KMS-11 (cell line): ENCODE measurements at regions not wholly inside any gene's neighbourhood (a gene's known extent, or its start where the extent isn't known, plus 50 kb on each side); places are given as distances from the start of the nearest gene placed in this dataset.

Experiments used
- H2AFZ ChIP-seq: fragments of 200-600 bp; sonication (generic); 2 replicates; pipeline ENCODE4 v1.6.1; 2016; ENCODE audit warnings: antibody characterized with exemption, mixed run types, low read depth
- H3K27ac ChIP-seq: fragments of 200-600 bp; sonication (generic); 2 replicates; pipeline ENCODE4 v1.6.1; 2016; ENCODE audit warnings: mild to moderate bottlenecking, mixed run types
- H3K27me3 ChIP-seq: fragments of 200-600 bp; sonication (generic); 2 replicates; pipeline ENCODE4 v1.6.1; 2017; ENCODE audit warnings: mild to moderate bottlenecking, low read depth, mixed run types, moderate library complexity; ENCODE audit not compliant: insufficient read depth
- H3K36me3 ChIP-seq: fragments of 200-600 bp; sonication (generic); 2 replicates; pipeline ENCODE4 v1.6.1; 2017; ENCODE audit warnings: mild to moderate bottlenecking, mixed run types; ENCODE audit not compliant: insufficient read depth
- H3K4me1 ChIP-seq: fragments of 200-600 bp; sonication (generic); 2 replicates; pipeline ENCODE4 v1.6.1; 2016; ENCODE audit warnings: mild to moderate bottlenecking, low read depth, mixed run types; ENCODE audit not compliant: poor library complexity, severe bottlenecking
- H3K4me2 ChIP-seq: fragments of 200-600 bp; sonication (generic); 2 replicates; pipeline ENCODE4 v1.7.0; 2016; ENCODE audit warnings: mild to moderate bottlenecking, mixed run types
- H3K4me3 ChIP-seq: fragments of 200-600 bp; sonication (generic); IDR thresholded peaks from 2 replicates; pipeline ENCODE4 v1.6.1; 2017; ENCODE audit warnings: low read depth, low read length, mixed read lengths; ENCODE audit not compliant: insufficient read depth
- H3K79me2 ChIP-seq: fragments of 200-600 bp; sonication (generic); 2 replicates; pipeline ENCODE4 v1.6.1; 2016; ENCODE audit warnings: low read depth, mixed run types; ENCODE audit not compliant: insufficient read depth
- H3K9ac ChIP-seq: fragments of 200-600 bp; sonication (generic); 2 replicates; pipeline ENCODE4 v1.6.1; 2016; ENCODE audit warnings: mild to moderate bottlenecking, mixed run types
- H4K20me1 ChIP-seq: fragments of 200-600 bp; sonication (generic); 2 replicates; pipeline ENCODE4 v1.6.1; 2016; ENCODE audit warnings: mild to moderate bottlenecking, mixed run types; ENCODE audit not compliant: insufficient read depth
- TF ChIP-seq, protein P1 (sequence below): fragments of 200-600 bp; sonication (generic); conservative IDR thresholded peaks from 2 replicates; pipeline ENCODE4 v1.6.1; 2017; ENCODE audit warnings: low read depth, mild to moderate bottlenecking, antibody characterized with exemption, low read length, moderate library complexity, mixed read lengths

DNA sequence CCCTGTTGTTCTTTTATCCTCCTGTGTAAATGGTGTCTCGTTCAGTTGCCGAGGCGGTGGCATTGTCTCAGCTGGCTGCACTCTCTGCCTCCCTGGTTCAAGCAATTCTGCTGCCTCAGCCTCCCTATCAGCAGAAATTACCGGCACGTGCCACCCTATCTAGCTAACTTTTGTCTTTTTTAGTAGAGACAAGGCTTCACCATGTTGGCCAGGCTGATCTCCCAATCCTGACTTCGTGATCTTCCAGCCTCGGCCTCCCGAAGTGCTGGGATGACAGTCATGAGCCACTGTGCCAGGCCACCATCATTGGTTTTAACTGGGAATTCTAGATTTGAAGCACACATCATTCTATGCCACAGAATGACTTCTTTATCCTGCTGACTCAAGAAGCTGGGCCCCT is 175.3 kb upstream of the ALG10B start:
- H2AFZ ChIP-seq = no peak overlapping the region
- TF ChIP-seq, protein P1, sequence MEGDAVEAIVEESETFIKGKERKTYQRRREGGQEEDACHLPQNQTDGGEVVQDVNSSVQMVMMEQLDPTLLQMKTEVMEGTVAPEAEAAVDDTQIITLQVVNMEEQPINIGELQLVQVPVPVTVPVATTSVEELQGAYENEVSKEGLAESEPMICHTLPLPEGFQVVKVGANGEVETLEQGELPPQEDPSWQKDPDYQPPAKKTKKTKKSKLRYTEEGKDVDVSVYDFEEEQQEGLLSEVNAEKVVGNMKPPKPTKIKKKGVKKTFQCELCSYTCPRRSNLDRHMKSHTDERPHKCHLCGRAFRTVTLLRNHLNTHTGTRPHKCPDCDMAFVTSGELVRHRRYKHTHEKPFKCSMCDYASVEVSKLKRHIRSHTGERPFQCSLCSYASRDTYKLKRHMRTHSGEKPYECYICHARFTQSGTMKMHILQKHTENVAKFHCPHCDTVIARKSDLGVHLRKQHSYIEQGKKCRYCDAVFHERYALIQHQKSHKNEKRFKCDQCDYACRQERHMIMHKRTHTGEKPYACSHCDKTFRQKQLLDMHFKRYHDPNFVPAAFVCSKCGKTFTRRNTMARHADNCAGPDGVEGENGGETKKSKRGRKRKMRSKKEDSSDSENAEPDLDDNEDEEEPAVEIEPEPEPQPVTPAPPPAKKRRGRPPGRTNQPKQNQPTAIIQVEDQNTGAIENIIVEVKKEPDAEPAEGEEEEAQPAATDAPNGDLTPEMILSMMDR = no peak
- no peaks in the 10 kb centered on the region for H4K20me1 ChIP-seq
- no peaks in the 10 kb centered on the region for H3K4me1 ChIP-seq
- H3K27me3 ChIP-seq = no peaks in the 10 kb centered on the region
- no peak overlapping the region for H3K4me2 ChIP-seq
- no peak overlapping the region for H3K4me3 ChIP-seq
- H3K9ac ChIP-seq = no peak overlapping the region
- H3K36me3 ChIP-seq = no peaks in the 10 kb centered on the region
- H3K79me2 ChIP-seq = no peaks in the 10 kb centered on the region
- H3K27ac ChIP-seq = no peak overlapping the region

DNA sequence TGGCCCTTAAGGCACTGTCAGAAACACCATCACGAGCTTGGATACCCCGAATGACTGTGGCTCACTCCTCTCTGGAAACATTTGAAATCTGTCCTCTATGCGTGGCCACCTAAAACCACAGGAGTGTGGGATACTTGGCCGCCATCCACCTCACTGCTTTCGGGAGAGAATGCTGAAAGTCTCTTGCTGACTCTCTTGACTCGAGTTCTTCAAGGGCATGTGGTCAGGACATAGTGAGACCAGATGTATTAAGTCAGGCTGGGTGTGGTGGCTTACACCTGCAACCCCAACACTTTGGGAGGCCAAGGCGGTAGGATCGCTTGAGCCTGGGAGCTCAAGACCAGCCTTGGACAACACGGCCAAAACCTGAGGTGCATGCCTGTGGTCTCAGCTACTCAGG is 174.7 kb upstream of the ALG10B start:
- Histone ChIP-seq H4K20me1 (no peaks in the 10 kb centered on the region), H3K36me3 (no peaks in the 10 kb centered on the region), H3K4me2 (no peak overlapping the region), H2AFZ (no peak overlapping the region), H3K4me1 (no peaks in the 10 kb centered on the region), H3K4me3 (no peak overlapping the region), H3K27me3 (no peaks in the 10 kb centered on the region), H3K9ac (no peak overlapping the region), H3K27ac (no peak overlapping the region), H3K79me2 (no peaks in the 10 kb centered on the region)
- TF ChIP-seq, protein P1 = no peak

DNA sequence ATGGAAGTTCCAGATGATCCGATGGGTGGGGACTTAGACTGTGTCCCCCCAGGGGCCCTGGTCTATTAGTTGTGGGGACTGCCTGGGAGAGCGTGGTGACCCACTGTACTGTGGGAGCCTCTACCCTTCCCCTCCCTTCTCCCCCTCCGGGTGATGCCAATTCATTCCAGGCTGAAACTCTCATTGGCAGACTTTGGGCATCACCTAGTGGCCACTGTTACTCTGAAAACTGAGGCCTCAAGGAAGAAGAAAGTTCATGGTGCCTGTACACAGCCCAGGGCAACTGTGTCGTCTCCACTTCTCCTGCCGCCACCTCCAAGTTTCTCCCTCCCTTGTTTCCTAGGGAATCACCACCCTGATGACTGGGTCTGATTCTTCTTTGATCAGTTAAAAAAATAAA is 173.6 kb upstream of the ALG10B start:
- H3K27ac ChIP-seq = no peak overlapping the region
- H4K20me1 ChIP-seq = no peaks in the 10 kb centered on the region
- no peak overlapping the region for H3K4me3 ChIP-seq
- H3K27me3 ChIP-seq = no peaks in the 10 kb centered on the region
- TF ChIP-seq, protein P1 = no peak
- H3K36me3 ChIP-seq = no peaks in the 10 kb centered on the region
- no peak overlapping the region for H2AFZ ChIP-seq
- H3K9ac ChIP-seq = no peak overlapping the region
- no peak overlapping the region for H3K4me2 ChIP-seq
- H3K79me2 ChIP-seq = no peaks in the 10 kb centered on the region
- no peaks in the 10 kb centered on the region for H3K4me1 ChIP-seq

DNA sequence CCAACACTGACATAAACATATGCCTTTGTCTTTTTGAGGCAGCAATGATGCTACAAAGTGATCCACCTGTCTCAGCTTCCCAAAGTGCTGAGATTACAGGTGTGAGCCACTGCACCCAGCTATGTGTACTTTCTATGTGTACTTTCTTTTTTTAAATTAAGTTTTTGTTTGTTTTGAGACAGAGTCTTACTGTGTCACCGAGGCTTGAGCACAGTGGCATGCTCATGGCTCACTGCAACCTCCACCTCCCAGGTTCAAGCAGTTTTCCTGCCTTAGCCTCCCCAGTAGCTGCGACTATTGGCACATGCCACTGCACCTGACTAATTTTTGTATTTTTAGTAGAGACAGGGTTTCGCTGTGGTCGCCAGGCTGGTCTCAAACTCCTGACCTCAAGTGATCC is 172.5 kb upstream of the ALG10B start:
- Histone ChIP-seq H3K9ac (no peak overlapping the region), H3K36me3 (no peaks in the 10 kb centered on the region), H2AFZ (no peak overlapping the region), H4K20me1 (no peaks in the 10 kb centered on the region), H3K4me2 (no peak overlapping the region), H3K27ac (no peak overlapping the region), H3K4me3 (no peak overlapping the region), H3K79me2 (no peaks in the 10 kb centered on the region), H3K27me3 (no peaks in the 10 kb centered on the region), H3K4me1 (no peaks in the 10 kb centered on the region)
- TF ChIP-seq, protein P1 = no peak
